ENCODE measurements at regions not wholly inside any gene's neighbourhood (a gene's known extent, or its start where the extent isn't known, plus 50 kb on each side); places are given as distances from the start of the nearest gene placed in this dataset.

DNA sequence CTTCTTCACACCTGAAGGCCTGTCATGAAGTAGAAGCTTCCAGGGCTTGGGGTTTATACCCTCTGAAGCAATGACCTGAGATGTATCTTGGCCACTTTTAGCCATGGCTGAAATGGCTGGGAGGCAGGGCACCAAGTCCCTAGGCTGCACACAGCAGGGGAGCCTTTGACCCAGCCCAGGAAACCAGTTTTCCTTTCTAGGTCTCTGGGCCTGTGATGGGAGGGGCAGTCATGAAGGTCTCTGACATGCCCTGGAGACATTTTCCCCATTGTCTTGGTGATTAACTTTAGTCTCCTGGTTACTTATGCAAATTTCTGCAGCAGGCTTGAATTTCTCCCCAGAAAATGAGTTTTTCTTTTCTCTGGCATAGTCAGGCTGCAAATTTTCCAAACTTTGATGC, 511.0 kb upstream of the KLHL4 start:
- H3K27me3 ChIP-seq (replicated peaks in 1 of 4; ENCODE audit: control insufficient read depth in 3 of 4, extremely low read depth in 1 of 4, insufficient read depth in 3 of 4, low read length in 3 of 4), result no peaks in the 10 kb centered on the region
- H3K9ac ChIP-seq (replicated peaks in 1 of 4; ENCODE audit: extremely low read depth in 1 of 4, low read depth in 3 of 4, low read length in 3 of 4), result no peak overlapping the region
- no peaks in the 10 kb centered on the region for H4K20me1 ChIP-seq (replicated peaks in 1 of 2; ENCODE audit: control insufficient read depth in 1 of 2, insufficient read depth in 2 of 2, low read length in 2 of 2)
- TF ChIP-seq, protein P1, sequence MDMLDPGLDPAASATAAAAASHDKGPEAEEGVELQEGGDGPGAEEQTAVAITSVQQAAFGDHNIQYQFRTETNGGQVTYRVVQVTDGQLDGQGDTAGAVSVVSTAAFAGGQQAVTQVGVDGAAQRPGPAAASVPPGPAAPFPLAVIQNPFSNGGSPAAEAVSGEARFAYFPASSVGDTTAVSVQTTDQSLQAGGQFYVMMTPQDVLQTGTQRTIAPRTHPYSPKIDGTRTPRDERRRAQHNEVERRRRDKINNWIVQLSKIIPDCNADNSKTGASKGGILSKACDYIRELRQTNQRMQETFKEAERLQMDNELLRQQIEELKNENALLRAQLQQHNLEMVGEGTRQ (IDR thresholded peaks at IDR 0.05; ENCODE audit: low read length), result no peak
- no peak for TF ChIP-seq RNF2 (IDR thresholded peaks at IDR 0.05; ENCODE audit: borderline replicate concordance, low read depth, low read length, missing control alignments, poor library complexity, severe bottlenecking)
- TF ChIP-seq TEAD4 (IDR thresholded peaks at IDR 0.05; ENCODE audit: low read depth, low read length), result no peak
- TF ChIP-seq JUND (IDR thresholded peaks at IDR 0.05; ENCODE audit: low read length), result no peak
- TF ChIP-seq PHF8 (conservative IDR thresholded peaks at IDR 0.05; ENCODE audit: low read depth, low read length), result no peak
- TF ChIP-seq, protein P2, sequence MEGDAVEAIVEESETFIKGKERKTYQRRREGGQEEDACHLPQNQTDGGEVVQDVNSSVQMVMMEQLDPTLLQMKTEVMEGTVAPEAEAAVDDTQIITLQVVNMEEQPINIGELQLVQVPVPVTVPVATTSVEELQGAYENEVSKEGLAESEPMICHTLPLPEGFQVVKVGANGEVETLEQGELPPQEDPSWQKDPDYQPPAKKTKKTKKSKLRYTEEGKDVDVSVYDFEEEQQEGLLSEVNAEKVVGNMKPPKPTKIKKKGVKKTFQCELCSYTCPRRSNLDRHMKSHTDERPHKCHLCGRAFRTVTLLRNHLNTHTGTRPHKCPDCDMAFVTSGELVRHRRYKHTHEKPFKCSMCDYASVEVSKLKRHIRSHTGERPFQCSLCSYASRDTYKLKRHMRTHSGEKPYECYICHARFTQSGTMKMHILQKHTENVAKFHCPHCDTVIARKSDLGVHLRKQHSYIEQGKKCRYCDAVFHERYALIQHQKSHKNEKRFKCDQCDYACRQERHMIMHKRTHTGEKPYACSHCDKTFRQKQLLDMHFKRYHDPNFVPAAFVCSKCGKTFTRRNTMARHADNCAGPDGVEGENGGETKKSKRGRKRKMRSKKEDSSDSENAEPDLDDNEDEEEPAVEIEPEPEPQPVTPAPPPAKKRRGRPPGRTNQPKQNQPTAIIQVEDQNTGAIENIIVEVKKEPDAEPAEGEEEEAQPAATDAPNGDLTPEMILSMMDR (IDR thresholded peaks at IDR 0.05; ENCODE audit: control extremely low read depth in 1 of 3, insufficient read depth in 1 of 3, low read depth in 1 of 3, low read length in 3 of 3), result no peak
- no peak for TF ChIP-seq SIX5 (IDR thresholded peaks at IDR 0.05; ENCODE audit: low read depth, low read length)
- TF ChIP-seq EGR1 (IDR thresholded peaks at IDR 0.05; ENCODE audit: borderline replicate concordance, low read depth, low read length), result no peak
- TF ChIP-seq, protein P3, sequence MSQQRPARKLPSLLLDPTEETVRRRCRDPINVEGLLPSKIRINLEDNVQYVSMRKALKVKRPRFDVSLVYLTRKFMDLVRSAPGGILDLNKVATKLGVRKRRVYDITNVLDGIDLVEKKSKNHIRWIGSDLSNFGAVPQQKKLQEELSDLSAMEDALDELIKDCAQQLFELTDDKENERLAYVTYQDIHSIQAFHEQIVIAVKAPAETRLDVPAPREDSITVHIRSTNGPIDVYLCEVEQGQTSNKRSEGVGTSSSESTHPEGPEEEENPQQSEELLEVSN (IDR thresholded peaks at IDR 0.05), result no peak
- TF ChIP-seq ZNF274 (IDR thresholded peaks at IDR 0.05; ENCODE audit: borderline replicate concordance, extremely low read depth, low read length), result no peak
- TF ChIP-seq BRCA1 (IDR thresholded peaks at IDR 0.05; ENCODE audit: low read depth, low read length), result no peak

More for the DNA sequence above, 511.0 kb upstream of the KLHL4 start:
- H4K5ac ChIP-seq (ENCODE audit: insufficient read length, low read depth, low read length), result no peak overlapping the region
- H3K4me1 ChIP-seq (replicated peaks in 1 of 4; ENCODE audit: control insufficient read depth in 3 of 4, insufficient read depth in 4 of 4, low read length in 3 of 4), result peaks cover 0 to 2% (median 0%) of the 10 kb centered on the region in 4 experiments; a peak in 1 of 7 replicates
- no peak for FAIRE-seq
- H3K4ac ChIP-seq (replicated peaks; ENCODE audit: insufficient read length, low read depth, low read length), result no peak overlapping the region
- no peak overlapping the region for H2BK20ac ChIP-seq (ENCODE audit: low read length)
- no peaks in the 10 kb centered on the region for H3K9me3 ChIP-seq (ENCODE audit: insufficient read depth in 2 of 2, low read depth in 1 of 2, low read length in 1 of 2)
- no peak overlapping the region for H3K14ac ChIP-seq (ENCODE audit: insufficient read length)
- no peak overlapping the region for H2BK12ac ChIP-seq (ENCODE audit: low read depth, low read length)
- POLR2A ChIA-PET (ENCODE audit: partially characterized antibody), result no interaction called here
- H4K91ac ChIP-seq (replicated peaks; ENCODE audit: insufficient read length, low read length), result no peak overlapping the region
- H3K4me2 ChIP-seq (ENCODE audit: insufficient read depth in 1 of 2, low read depth in 2 of 2, low read length in 2 of 2), result no peak overlapping the region
- H3K79me2 ChIP-seq (ENCODE audit: control insufficient read depth in 1 of 2, insufficient read depth in 2 of 2, low read length in 2 of 2), result no peaks in the 10 kb centered on the region
- H2BK5ac ChIP-seq (ENCODE audit: low read depth, low read length), result no peak overlapping the region
- no peaks in the 10 kb centered on the region for H3K36me3 ChIP-seq (ENCODE audit: control insufficient read depth in 2 of 4, insufficient read depth in 4 of 4, low read length in 3 of 4)
- H3K18ac ChIP-seq (ENCODE audit: extremely low read depth, low read length), result no peak overlapping the region
- no peak overlapping the region for H4K8ac ChIP-seq (ENCODE audit: extremely low read depth, insufficient read depth, low read length)
- H3K23me2 ChIP-seq (ENCODE audit: low read depth, low read length), result no peaks in the 10 kb centered on the region
- H3K27ac ChIP-seq (ENCODE audit: low read depth, low read length), result no peak overlapping the region
- no peak overlapping the region for H3K23ac ChIP-seq (ENCODE audit: insufficient read length)
- no peaks in the 10 kb centered on the region for H3K79me1 ChIP-seq (ENCODE audit: low read depth, low read length)
- CTCF ChIA-PET (ENCODE audit: partially characterized antibody), result interaction anchor here (0.6 kb wide), 1 partner anchor 1980 kb away, joined by 3 read pairs; no protein-coding TSS in a partner anchor
- no peak for DNase-seq (ENCODE audit: low read depth in 1 of 2, low spot score in 2 of 2)
- H2BK15ac ChIP-seq (ENCODE audit: low read length), result no peak overlapping the region
- H3K56ac ChIP-seq (replicated peaks; ENCODE audit: insufficient read length, low read depth, low read length), result no peak overlapping the region
- no peak overlapping the region for H2AK5ac ChIP-seq (ENCODE audit: low read depth, low read length)
- H2BK120ac ChIP-seq (replicated peaks; ENCODE audit: low read depth, low read length), result no peak overlapping the region
- no peak overlapping the region for H3K4me3 ChIP-seq (ENCODE audit: extremely low read depth in 1 of 4, insufficient read depth in 2 of 4, low read depth in 3 of 4, low read length in 4 of 4)
- no peak overlapping the region for H2AFZ ChIP-seq (ENCODE audit: low read length)
